HAP-1 (cell line): ENCODE measurements at regions not wholly inside any gene's neighbourhood (a gene's known extent, or its start where the extent isn't known, plus 50 kb on each side); places are given as distances from the start of the nearest gene placed in this dataset.

Source experiments
- DNase-seq, 2 experiments: peaks; one replicate each; pipeline ENCODE4 v3.0.0-alpha.2; 2016 to 2020; ENCODE audit warnings: low spot score in 2 of 2
- H3K27me3 ChIP-seq: fragments of 250-450 bp; sonication (Bioruptor Pico); 2 replicates; pipeline ENCODE4 v1.5.1; 2020; ENCODE audit warnings: low read depth, mild to moderate bottlenecking, moderate library complexity
- H3K36me3 ChIP-seq: fragments of 250-450 bp; sonication (Bioruptor Pico); replicated peaks from 2 replicates; pipeline ENCODE4 v1.5.1; 2020; ENCODE audit warnings: mild to moderate bottlenecking
- H3K4me1 ChIP-seq: fragments of 250-450 bp; sonication (Bioruptor Pico); 2 replicates; pipeline ENCODE4 v1.5.1; 2020; ENCODE audit warnings: mild to moderate bottlenecking
- H3K4me3 ChIP-seq: fragments of 250-450 bp; sonication (Bioruptor Pico); 2 replicates; pipeline ENCODE4 v1.5.1; 2020; ENCODE audit warnings: mild to moderate bottlenecking, moderate library complexity
- H3K9me3 ChIP-seq: fragments of 250-450 bp; sonication (Bioruptor Pico); 2 replicates; pipeline ENCODE4 v1.5.1; 2020; ENCODE audit warnings: mild to moderate bottlenecking, moderate library complexity
- in situ Hi-C: fragments of 300-500 bp; cut with MboI; formaldehyde crosslinking; loops from 3 replicates; pipeline ENCODE4 v1.14.3; 2020; ENCODE audit warnings: low sequenced_read_pairs, inconsistent platforms, mixed read lengths

- in situ Hi-C loops = no loop called here
- H3K27me3 ChIP-seq = no peaks in the 10 kb centered on the region
These were observed 143.9 kb upstream of the EYA4 start for GRCh38 chr6:133097208-133097607.

GRCh38 chr6:133099573-133099972, 141.6 kb upstream of the EYA4 start:
- peak in 1 of 2 experiments; percentile 68 for DNase-seq
- no peaks in the 10 kb centered on the region for H3K9me3 ChIP-seq

More at GRCh38 chr6:133097208-133097607, 143.9 kb upstream of the EYA4 start:
- Histone ChIP-seq H3K36me3 (no peaks in the 10 kb centered on the region), H3K4me3 (no peak overlapping the region), H3K9me3 (no peaks in the 10 kb centered on the region), H3K4me1 (peaks cover 13% of the 10 kb centered on the region)
- DNase-seq = no peak

GRCh38 chr6:133100865-133101264, 140.3 kb upstream of the EYA4 start:
- Histone ChIP-seq H3K9me3 (no peaks in the 10 kb centered on the region), H3K27me3 (no peaks in the 10 kb centered on the region; the same call in 1 of the 2 replicates), H3K4me3 (no peak overlapping the region), H3K4me1 (peaks cover 6% of the 10 kb centered on the region), H3K36me3 (no peaks in the 10 kb centered on the region)
- in situ Hi-C loops = no loop called here
- no peak for DNase-seq

More at GRCh38 chr6:133099573-133099972, 141.6 kb upstream of the EYA4 start:
- peaks cover 6% of the 10 kb centered on the region for H3K4me1 ChIP-seq
- no peaks in the 10 kb centered on the region for H3K36me3 ChIP-seq
- no peaks in the 10 kb centered on the region for H3K27me3 ChIP-seq
- in situ Hi-C loops = no loop called here
- H3K4me3 ChIP-seq = no peak overlapping the region

GRCh38 chr6:133101790-133102189, 139.4 kb upstream of the EYA4 start:
- peaks cover 4% of the 10 kb centered on the region for H3K27me3 ChIP-seq
- in situ Hi-C loops = no loop called here

GRCh38 chr6:133106934-133107333, 134.2 kb upstream of the EYA4 start:
- H3K36me3 ChIP-seq = no peaks in the 10 kb centered on the region
- no peak for DNase-seq
- H3K9me3 ChIP-seq = no peaks in the 10 kb centered on the region
- H3K4me1 ChIP-seq = no peaks in the 10 kb centered on the region
- peaks cover 4% of the 10 kb centered on the region for H3K27me3 ChIP-seq
- in situ Hi-C loops = no loop called here
- no peak overlapping the region for H3K4me3 ChIP-seq

More at GRCh38 chr6:133101790-133102189, 139.4 kb upstream of the EYA4 start:
- Histone ChIP-seq H3K4me1 (peaks cover 6% of the 10 kb centered on the region), H3K36me3 (no peaks in the 10 kb centered on the region), H3K9me3 (no peaks in the 10 kb centered on the region), H3K4me3 (no peak overlapping the region)
- DNase-seq = no peak

GRCh38 chr6:133108419-133108818, 132.7 kb upstream of the EYA4 start:
- H3K4me1 ChIP-seq = no peaks in the 10 kb centered on the region
- in situ Hi-C loops = no loop called here
- DNase-seq = no peak
- peaks cover 4% of the 10 kb centered on the region for H3K27me3 ChIP-seq
- no peaks in the 10 kb centered on the region for H3K36me3 ChIP-seq
- no peaks in the 10 kb centered on the region for H3K9me3 ChIP-seq
- H3K4me3 ChIP-seq = no peak overlapping the region

GRCh38 chr6:133114973-133115372, 126.2 kb upstream of the EYA4 start:
- no peaks in the 10 kb centered on the region for H3K36me3 ChIP-seq
- H3K4me1 ChIP-seq = no peaks in the 10 kb centered on the region
- H3K27me3 ChIP-seq = no peaks in the 10 kb centered on the region
- H3K4me3 ChIP-seq = no peak overlapping the region
- no peak for DNase-seq
- in situ Hi-C loops = no loop called here
- H3K9me3 ChIP-seq = no peaks in the 10 kb centered on the region

- Histone ChIP-seq H3K4me3 (no peak overlapping the region), H3K9me3 (no peaks in the 10 kb centered on the region), H3K36me3 (no peaks in the 10 kb centered on the region), H3K4me1 (no peaks in the 10 kb centered on the region), H3K27me3 (no peaks in the 10 kb centered on the region)
- DNase-seq = no peak
- in situ Hi-C loops = no loop called here
These were observed 125.2 kb upstream of the EYA4 start for GRCh38 chr6:133115946-133116345.

GRCh38 chr6:133128191-133128590, 113.0 kb upstream of the EYA4 start:
- DNase-seq = no peak
- in situ Hi-C loops = no loop called here
- no peaks in the 10 kb centered on the region for H3K27me3 ChIP-seq
- no peak overlapping the region for H3K4me3 ChIP-seq
- H3K4me1 ChIP-seq = peaks cover 17% of the 10 kb centered on the region
- no peaks in the 10 kb centered on the region for H3K36me3 ChIP-seq
- no peaks in the 10 kb centered on the region for H3K9me3 ChIP-seq

- in situ Hi-C loops = no loop called here
- Histone ChIP-seq H3K9me3 (no peaks in the 10 kb centered on the region), H3K4me3 (no peak overlapping the region), H3K4me1 (peaks cover 19% of the 10 kb centered on the region), H3K27me3 (no peaks in the 10 kb centered on the region), H3K36me3 (no peaks in the 10 kb centered on the region)
- DNase-seq = no peak
These were observed 111.6 kb upstream of the EYA4 start for GRCh38 chr6:133129556-133129955.

- Histone ChIP-seq H3K4me1 (peaks cover 19% of the 10 kb centered on the region), H3K27me3 (no peaks in the 10 kb centered on the region), H3K36me3 (no peaks in the 10 kb centered on the region), H3K9me3 (no peaks in the 10 kb centered on the region), H3K4me3 (no peak overlapping the region)
- in situ Hi-C loops = no loop called here
- DNase-seq = no peak
These were observed 110.3 kb upstream of the EYA4 start for GRCh38 chr6:133130863-133131262.

- Histone ChIP-seq H3K4me3 (no peak overlapping the region), H3K9me3 (no peaks in the 10 kb centered on the region), H3K27me3 (no peaks in the 10 kb centered on the region), H3K36me3 (no peaks in the 10 kb centered on the region), H3K4me1 (peaks cover 19% of the 10 kb centered on the region)
- in situ Hi-C loops = no loop called here
- DNase-seq = peak; percentile 52 to 89
These were observed 109.3 kb upstream of the EYA4 start for GRCh38 chr6:133131621-133132465.

GRCh38 chr6:133132466-133132971, 108.6 kb upstream of the EYA4 start:
- Histone ChIP-seq H3K4me3 (no peak overlapping the region), H3K4me1 (peaks cover 19% of the 10 kb centered on the region), H3K36me3 (no peaks in the 10 kb centered on the region), H3K9me3 (no peaks in the 10 kb centered on the region), H3K27me3 (no peaks in the 10 kb centered on the region)
- in situ Hi-C loops = no loop called here
- DNase-seq = peak; percentile 68 to 69

GRCh38 chr6:133136177-133136880, 104.8 kb upstream of the EYA4 start:
- H3K36me3 ChIP-seq = no peaks in the 10 kb centered on the region
- no peaks in the 10 kb centered on the region for H3K27me3 ChIP-seq
- DNase-seq = no peak
- no peak overlapping the region for H3K4me3 ChIP-seq
- in situ Hi-C loops = no loop called here
- peaks cover 17% of the 10 kb centered on the region for H3K4me1 ChIP-seq
- no peaks in the 10 kb centered on the region for H3K9me3 ChIP-seq
